OCI-LY7 (cell line): ENCODE measurements at regions not wholly inside any gene's neighbourhood (a gene's known extent, or its start where the extent isn't known, plus 50 kb on each side); places are given as distances from the start of the nearest gene placed in this dataset.
"Not testable (repeated sequence)": the region's sequence is repeated elsewhere in the genome, so short reads cannot be mapped to it uniquely, and the experiment has no call there.

Experiments used
- BruUV-seq: library from RNA; stranded (reverse); fragments of 400-500 nt; replicated peaks from 2 replicates; lab custom pipeline; 2021; lab: Mats Ljungman, UMichigan
- CTCF ChIA-PET: fragments of 300-600 bp; sonication (Branson Sonifier 250); formaldehyde crosslinking; loops from one replicate; lab custom pipeline; 2022; ENCODE audit warnings: antibody characterized with exemption; ENCODE audit not compliant: unreplicated experiment; lab: Charles Lee
- POLR2A ChIA-PET: fragments of 300-600 bp; sonication (Branson Sonifier 250); formaldehyde crosslinking; loops from one replicate; lab custom pipeline; 2022; ENCODE audit warnings: antibody characterized with exemption; lab: Charles Lee
- DNase-seq: peaks from one replicate; pipeline ENCODE4 v3.0.0-alpha.2; 2015; ENCODE audit warnings: low spot score
- H2AFZ ChIP-seq: fragments of 200-600 bp; sonication (generic), shearing (Covaris generic); 2 replicates; pipeline ENCODE4 v1.6.1; 2014; ENCODE audit warnings: mild to moderate bottlenecking, antibody characterized with exemption, low read length, moderate library complexity
- H3K27ac ChIP-seq: fragments of 200-600 bp; sonication (generic); 2 replicates; pipeline ENCODE4 v1.5.1; 2014; ENCODE audit warnings: mixed run types, low read depth, mild to moderate bottlenecking, moderate library complexity, low read length, inconsistent platforms; ENCODE audit not compliant: poor library complexity, severe bottlenecking
- H3K36me3 ChIP-seq: fragments of 200-600 bp; sonication (generic); 2 replicates; pipeline ENCODE4 v1.6.1; 2014; ENCODE audit warnings: mild to moderate bottlenecking, antibody characterized with exemption, low read length, moderate library complexity, mixed read lengths; ENCODE audit not compliant: insufficient read depth
- H3K4me1 ChIP-seq: fragments of 200-600 bp; sonication (generic); 2 replicates; pipeline ENCODE4 v1.5.1; 2014; ENCODE audit warnings: mild to moderate bottlenecking, low read length; ENCODE audit not compliant: insufficient read depth, poor library complexity, severe bottlenecking
- H3K4me2 ChIP-seq: fragments of 200-600 bp; sonication (generic); 2 replicates; pipeline ENCODE4 v1.6.1; 2014; ENCODE audit warnings: mild to moderate bottlenecking, low read length
- H3K4me3 ChIP-seq: fragments of 200-600 bp; sonication (generic); 2 replicates; pipeline ENCODE4 v1.5.1; 2014; ENCODE audit warnings: mild to moderate bottlenecking, low read depth, low read length; ENCODE audit not compliant: poor library complexity, severe bottlenecking
- H3K79me2 ChIP-seq: fragments of 200-600 bp; sonication (generic); 2 replicates; pipeline ENCODE4 v1.6.1; 2016; ENCODE audit warnings: low read depth, mild to moderate bottlenecking, low read length, moderate library complexity, mixed read lengths; ENCODE audit not compliant: insufficient read depth
- H3K9me2 ChIP-seq: fragments of 200-600 bp; sonication (generic); 2 replicates; pipeline ENCODE4 v1.6.1; 2016; ENCODE audit warnings: mild to moderate bottlenecking, low read length, mixed read lengths; ENCODE audit not compliant: insufficient read depth
- H3K9me3 ChIP-seq: fragments of 200-600 bp; sonication (generic); 2 replicates; pipeline ENCODE4 v1.6.1; 2014; ENCODE audit warnings: mild to moderate bottlenecking, mixed run types, low read length, mixed read lengths
- H4K20me1 ChIP-seq: fragments of 200-600 bp; sonication (generic); 2 replicates; pipeline ENCODE4 v1.6.1; 2014; ENCODE audit warnings: mild to moderate bottlenecking, antibody characterized with exemption, low read length, moderate library complexity, mixed read lengths; ENCODE audit not compliant: insufficient read depth
- intact Hi-C: fragments of 100-400 bp; cut with micrococcal nuclease; formaldehyde crosslinking; loops from one replicate; pipeline ENCODE4 v1.10.0; 2022; ENCODE audit not compliant: unreplicated experiment

- H3K4me1 ChIP-seq, H3K4me2 ChIP-seq, H3K9me2 ChIP-seq, H2AFZ ChIP-seq, CTCF ChIA-PET, DNase-seq, intact Hi-C loops, BruUV-seq, H3K4me3 ChIP-seq, H3K9me3 ChIP-seq, H3K79me2 ChIP-seq, H3K36me3 ChIP-seq, POLR2A ChIA-PET, H4K20me1 ChIP-seq, H3K27ac ChIP-seq: not testable (repeated sequence)
These were observed 90.0 kb upstream of the PLGLB2 start for GRCh38 chr2:87657915-87658314.

- CTCF ChIA-PET, BruUV-seq: not testable (repeated sequence)
These were observed 89.5 kb upstream of the PLGLB2 start for GRCh38 chr2:87658357-87658756.

GRCh38 chr2:87658976-87659375 lies 88.9 kb upstream of the PLGLB2 start:
- CTCF ChIA-PET, H3K4me1 ChIP-seq, intact Hi-C loops, H3K9me3 ChIP-seq, H4K20me1 ChIP-seq, H3K4me3 ChIP-seq, H3K27ac ChIP-seq, POLR2A ChIA-PET, H3K36me3 ChIP-seq, H3K9me2 ChIP-seq, DNase-seq, H3K4me2 ChIP-seq, BruUV-seq, H3K79me2 ChIP-seq, H2AFZ ChIP-seq: not testable (repeated sequence)

More at GRCh38 chr2:87658357-87658756, 89.5 kb upstream of the PLGLB2 start:
- POLR2A ChIA-PET, intact Hi-C loops, H3K4me1 ChIP-seq, H3K4me3 ChIP-seq, H4K20me1 ChIP-seq, H3K36me3 ChIP-seq, DNase-seq, H3K4me2 ChIP-seq, H3K9me3 ChIP-seq, H3K79me2 ChIP-seq, H2AFZ ChIP-seq, H3K9me2 ChIP-seq, H3K27ac ChIP-seq: not testable (repeated sequence)

- POLR2A ChIA-PET, H3K79me2 ChIP-seq, H3K4me1 ChIP-seq, DNase-seq, intact Hi-C loops, CTCF ChIA-PET, H3K36me3 ChIP-seq, H4K20me1 ChIP-seq, BruUV-seq, H2AFZ ChIP-seq, H3K4me2 ChIP-seq, H3K27ac ChIP-seq, H3K9me2 ChIP-seq, H3K4me3 ChIP-seq, H3K9me3 ChIP-seq: not testable (repeated sequence)
These were observed 87.7 kb upstream of the PLGLB2 start for GRCh38 chr2:87660164-87660563.

- POLR2A ChIA-PET, CTCF ChIA-PET, BruUV-seq, H2AFZ ChIP-seq, H3K4me3 ChIP-seq, H3K27ac ChIP-seq, H4K20me1 ChIP-seq, H3K9me3 ChIP-seq, H3K79me2 ChIP-seq, H3K4me2 ChIP-seq, H3K9me2 ChIP-seq, H3K4me1 ChIP-seq, intact Hi-C loops, DNase-seq, H3K36me3 ChIP-seq: not testable (repeated sequence)
These were observed 85.3 kb upstream of the PLGLB2 start for GRCh38 chr2:87662316-87663290.

- H3K4me1 ChIP-seq, H3K4me3 ChIP-seq, H4K20me1 ChIP-seq, H3K9me2 ChIP-seq, BruUV-seq, H2AFZ ChIP-seq, H3K27ac ChIP-seq, H3K4me2 ChIP-seq, intact Hi-C loops, DNase-seq, CTCF ChIA-PET, H3K79me2 ChIP-seq, H3K36me3 ChIP-seq, H3K9me3 ChIP-seq, POLR2A ChIA-PET: not testable (repeated sequence)
These were observed 84.5 kb upstream of the PLGLB2 start for GRCh38 chr2:87663347-87663746.
